AG10803 (cell line): ENCODE measurements at regions not wholly inside any gene's neighbourhood (a gene's known extent, or its start where the extent isn't known, plus 50 kb on each side); places are given as distances from the start of the nearest gene placed in this dataset.

Experiments
- DNase-seq: peaks from one replicate; pipeline ENCODE4 v3.0.0; 2010; ENCODE audit warnings: low read depth
- H3K4me3 ChIP-seq: 2 replicates; pipeline ENCODE4 v1.5.1; 2011; ENCODE audit warnings: mild to moderate bottlenecking, low read length, control low read depth
- TF ChIP-seq, protein P1 (sequence below): conservative IDR thresholded peaks from 2 replicates; pipeline ENCODE4 v1.5.1; 2011; ENCODE audit warnings: mild to moderate bottlenecking, low read length, control low read depth, inconsistent platforms

DNA sequence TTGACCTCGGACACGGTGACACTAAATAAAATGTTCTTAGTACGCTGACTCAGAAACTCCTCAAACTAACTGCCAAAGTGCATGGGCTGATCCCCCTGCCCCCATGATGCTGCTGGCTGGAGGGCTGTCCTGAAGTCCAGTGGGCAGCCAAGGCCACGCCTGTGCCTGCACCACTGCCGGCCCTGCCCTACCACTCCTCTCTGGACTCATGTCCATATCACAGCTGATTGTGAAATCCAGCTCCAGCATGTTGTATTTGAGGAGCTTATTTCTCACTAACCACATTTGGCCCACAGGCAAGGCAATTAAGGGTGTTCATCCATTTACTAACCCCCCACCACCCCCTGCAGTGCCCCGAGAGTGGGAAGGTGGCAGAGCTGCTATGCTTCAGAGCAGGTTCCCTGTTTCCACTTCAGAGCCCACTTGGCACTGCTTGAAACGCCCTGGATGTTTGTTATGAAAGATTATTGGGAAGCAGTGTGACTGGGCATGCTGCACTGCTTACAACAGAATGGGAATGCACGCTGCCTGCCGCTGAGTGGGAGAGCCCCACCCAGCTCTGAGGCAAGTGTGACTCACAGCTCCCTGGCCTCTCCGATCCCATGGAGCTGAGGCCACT lies 114.0 kb downstream of the UQCRFS1 start:
- peak; percentile 95 for DNase-seq
- peak overlapping the region; percentile 25; the same call in 1 of the 2 replicates for H3K4me3 ChIP-seq
- TF ChIP-seq, protein P1, sequence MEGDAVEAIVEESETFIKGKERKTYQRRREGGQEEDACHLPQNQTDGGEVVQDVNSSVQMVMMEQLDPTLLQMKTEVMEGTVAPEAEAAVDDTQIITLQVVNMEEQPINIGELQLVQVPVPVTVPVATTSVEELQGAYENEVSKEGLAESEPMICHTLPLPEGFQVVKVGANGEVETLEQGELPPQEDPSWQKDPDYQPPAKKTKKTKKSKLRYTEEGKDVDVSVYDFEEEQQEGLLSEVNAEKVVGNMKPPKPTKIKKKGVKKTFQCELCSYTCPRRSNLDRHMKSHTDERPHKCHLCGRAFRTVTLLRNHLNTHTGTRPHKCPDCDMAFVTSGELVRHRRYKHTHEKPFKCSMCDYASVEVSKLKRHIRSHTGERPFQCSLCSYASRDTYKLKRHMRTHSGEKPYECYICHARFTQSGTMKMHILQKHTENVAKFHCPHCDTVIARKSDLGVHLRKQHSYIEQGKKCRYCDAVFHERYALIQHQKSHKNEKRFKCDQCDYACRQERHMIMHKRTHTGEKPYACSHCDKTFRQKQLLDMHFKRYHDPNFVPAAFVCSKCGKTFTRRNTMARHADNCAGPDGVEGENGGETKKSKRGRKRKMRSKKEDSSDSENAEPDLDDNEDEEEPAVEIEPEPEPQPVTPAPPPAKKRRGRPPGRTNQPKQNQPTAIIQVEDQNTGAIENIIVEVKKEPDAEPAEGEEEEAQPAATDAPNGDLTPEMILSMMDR, result no peak

DNA sequence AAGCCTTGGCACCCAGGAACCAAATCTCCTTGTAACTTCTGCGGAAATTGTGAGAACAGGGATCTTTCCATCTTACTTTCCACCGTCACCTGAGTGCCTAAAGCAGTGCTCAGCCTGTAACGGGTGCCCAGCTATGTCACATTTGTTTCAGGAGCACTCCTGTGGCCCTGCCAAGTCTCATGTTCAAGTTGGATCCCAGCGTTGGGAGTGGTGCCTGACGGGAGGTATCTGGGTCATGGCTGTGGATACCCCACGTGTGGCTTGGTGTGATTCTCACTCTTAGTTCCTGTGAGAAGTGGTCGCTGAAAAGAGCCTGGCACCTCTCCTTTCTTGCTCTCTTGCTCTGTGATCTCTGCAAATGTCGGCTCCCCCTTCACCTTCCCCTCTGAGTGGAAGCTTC lies 114.9 kb downstream of the UQCRFS1 start:
- TF ChIP-seq, protein P1, result no peak
- no peak for DNase-seq
- no peak overlapping the region for H3K4me3 ChIP-seq

DNA sequence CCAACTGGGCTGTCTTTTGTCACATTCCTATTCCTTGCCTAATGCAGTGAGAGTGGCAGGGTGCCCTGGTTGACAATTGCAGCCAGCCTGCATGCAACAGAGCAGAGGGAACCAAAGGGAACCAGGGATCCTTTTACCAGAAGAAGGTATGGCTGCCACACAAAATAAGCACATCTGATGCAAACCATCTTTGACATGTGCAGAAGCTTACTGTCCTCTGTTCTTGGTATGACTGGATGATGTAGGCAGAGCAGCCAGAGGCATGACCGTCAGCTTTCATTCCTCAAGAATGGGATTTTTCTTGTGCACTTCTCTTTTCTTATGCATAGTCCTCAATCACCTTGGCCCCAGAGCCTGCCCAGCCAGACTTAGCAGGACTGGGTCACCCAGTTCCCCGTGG lies 116.1 kb downstream of the UQCRFS1 start:
- DNase-seq, result no peak
- TF ChIP-seq, protein P1, result no peak
- H3K4me3 ChIP-seq, result no peak overlapping the region

DNA sequence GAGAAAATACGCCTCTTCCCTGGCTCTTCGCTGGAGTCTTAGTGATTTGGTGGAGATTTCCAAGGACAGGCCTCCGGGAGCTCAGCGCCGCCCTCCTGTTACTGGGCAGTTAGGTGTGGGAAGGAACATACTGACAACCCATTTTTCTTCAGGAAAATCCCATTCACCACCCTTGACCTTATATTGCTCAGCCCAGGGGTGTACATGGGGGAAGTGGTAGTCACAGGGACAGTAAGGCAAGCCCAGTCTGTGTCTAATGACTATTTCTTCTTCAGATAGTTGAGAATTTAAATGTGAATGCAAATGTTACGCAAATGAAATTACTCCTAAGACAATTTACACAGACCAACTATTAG lies 119.4 kb downstream of the UQCRFS1 start:
- no peak overlapping the region for H3K4me3 ChIP-seq
- TF ChIP-seq, protein P1, result no peak
- DNase-seq, result no peak

DNA sequence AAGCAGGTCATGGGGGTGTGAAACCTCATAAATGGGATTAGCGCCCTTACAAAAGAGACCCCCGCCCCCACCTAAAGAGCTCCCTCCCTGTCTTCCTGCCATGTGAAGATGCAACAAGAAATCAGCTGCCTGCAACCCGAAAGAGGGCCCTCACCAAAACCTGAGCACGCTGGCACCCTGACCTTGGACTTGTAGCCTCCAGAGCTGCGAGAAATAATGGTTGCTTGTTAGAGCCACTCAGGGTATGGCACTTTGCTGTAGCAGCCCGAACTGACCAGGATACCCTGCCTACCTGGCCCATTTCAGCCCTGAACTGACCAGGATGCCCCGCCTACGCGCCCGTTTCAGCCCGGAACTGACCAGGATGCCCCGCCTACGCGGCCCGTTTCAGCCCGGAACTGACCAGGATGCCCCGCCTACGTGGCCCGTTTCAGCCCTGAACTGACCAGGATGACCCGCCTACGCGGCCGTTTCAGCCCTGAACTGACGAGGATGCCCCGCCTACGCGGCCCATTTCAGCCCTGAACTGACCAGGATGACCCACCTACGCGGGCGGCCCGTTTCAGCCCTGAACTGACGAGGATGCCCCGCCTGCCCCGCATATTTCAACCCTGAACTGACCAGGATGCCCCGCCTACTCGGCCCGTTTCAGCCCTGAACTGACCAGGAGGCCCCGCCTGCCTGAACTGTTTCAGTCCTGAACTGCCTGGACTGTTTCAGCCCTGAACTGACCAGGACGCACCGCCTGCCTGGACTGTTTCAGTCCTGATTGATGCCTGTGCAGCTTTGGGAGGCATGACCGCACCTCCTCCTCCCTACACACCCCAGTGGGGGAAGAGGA lies 120.0 kb downstream of the UQCRFS1 start:
- TF ChIP-seq, protein P1, result no peak
- H3K4me3 ChIP-seq, result no peak overlapping the region
- no peak for DNase-seq

DNA sequence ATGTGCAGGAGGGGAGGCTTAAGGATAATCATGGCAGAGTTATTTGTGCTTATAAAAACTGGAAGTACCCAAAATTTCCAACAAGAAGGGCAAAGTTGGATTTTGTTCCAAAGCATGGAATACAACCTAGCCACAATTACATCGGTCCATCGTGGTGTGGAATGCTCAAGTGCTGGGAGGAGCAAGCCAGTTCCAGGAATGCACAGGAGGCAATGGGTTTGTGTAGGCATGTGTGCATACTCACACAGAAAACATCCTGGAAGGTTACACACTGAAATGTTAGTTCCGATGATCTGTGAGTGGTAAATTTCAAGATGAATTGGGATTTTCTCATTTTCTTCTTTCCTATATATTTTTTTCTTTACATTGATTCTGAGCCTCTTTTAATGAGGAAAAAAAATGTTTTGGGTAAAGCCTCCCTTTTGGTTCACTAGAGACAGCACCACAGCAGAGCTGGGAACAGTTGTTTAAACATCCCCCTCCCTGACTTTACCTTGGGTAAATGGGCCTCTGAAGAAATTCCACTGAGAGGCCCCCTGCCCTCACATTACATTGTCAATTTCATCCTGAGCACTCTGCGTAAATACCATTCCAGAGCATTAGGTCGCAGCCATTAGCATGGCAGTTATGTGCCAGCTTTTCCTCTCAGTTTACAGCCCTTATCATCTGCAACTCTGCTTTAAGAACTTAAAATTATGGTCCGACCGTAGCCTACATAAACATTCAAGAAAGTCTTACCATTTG lies 122.0 kb downstream of the UQCRFS1 start:
- DNase-seq, result peak; percentile 10
- TF ChIP-seq, protein P1, result no peak
- no peak overlapping the region for H3K4me3 ChIP-seq
